ENCODE measurements at regions not wholly inside any gene's neighbourhood (a gene's known extent, or its start where the extent isn't known, plus 50 kb on each side); places are given as distances from the start of the nearest gene placed in this dataset.
A peak's percentile ranks its signal among the peaks of the same experiment; 100 is the strongest.
"Not testable (repeated sequence)": the region's sequence is repeated elsewhere in the genome, so short reads cannot be mapped to it uniquely, and the experiment has no call there.

DNA sequence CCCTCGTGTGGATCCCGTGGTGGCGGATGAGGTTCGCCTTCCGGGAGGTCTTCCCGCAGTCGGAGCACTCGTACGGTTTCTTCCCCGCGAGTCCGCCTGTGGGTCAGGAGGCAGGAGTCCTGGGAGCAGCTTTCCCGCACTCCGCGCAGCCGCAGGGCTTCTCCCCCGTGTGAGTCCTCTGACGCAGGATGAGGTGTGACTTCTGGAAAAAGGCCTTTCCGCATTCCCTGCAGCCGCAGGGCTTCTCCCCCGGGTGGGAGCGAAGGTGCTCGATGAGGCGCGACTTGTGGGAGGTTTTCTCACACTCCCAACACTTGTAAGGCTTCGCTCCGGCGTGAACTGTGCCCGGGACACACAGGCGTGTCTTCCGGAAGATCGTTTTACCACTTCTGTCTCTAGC lies 68.8 kb upstream of the WIPI2 start:
- not testable (repeated sequence) for DNase-seq

DNA sequence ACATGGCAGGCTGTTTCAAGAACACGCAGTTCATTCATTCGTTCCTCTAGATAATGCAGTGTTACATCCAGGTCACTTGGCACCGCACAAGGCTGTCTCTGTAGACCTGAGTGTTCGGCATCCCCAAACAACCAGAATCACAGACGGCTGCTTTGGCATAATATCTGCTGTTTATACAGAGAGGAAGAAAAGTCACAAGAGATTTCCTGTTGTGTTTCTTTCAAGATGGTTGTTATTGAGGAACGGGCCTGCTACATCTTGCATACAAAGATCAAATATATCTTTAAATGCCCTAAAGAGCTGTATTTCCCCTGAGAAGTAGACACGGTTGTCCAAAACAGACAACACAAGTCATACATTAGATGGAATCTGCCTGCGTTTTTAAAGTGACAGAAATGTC lies 58.8 kb upstream of the WIPI2 start:
- not testable (repeated sequence) for DNase-seq

DNA sequence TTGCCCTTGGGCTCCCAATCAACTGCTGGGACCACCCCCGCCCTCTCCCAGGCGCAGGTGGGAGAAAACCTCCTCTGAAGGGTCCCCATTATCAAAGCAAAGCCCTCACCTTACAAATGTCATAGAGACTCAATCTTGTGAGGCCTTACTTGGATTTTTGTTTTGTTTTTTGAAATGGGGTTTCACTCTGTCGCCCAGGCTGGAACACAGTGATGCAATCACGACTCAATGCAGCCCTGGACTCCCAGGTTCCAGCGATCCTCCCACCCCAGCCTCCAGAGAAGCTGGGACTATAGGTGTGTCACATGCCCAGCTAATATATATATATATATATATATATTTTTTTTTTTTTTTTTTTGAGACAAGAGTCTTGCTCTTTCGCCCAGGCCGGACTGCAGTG lies 57.5 kb upstream of the WIPI2 start:
- DNase-seq = no peak

DNA sequence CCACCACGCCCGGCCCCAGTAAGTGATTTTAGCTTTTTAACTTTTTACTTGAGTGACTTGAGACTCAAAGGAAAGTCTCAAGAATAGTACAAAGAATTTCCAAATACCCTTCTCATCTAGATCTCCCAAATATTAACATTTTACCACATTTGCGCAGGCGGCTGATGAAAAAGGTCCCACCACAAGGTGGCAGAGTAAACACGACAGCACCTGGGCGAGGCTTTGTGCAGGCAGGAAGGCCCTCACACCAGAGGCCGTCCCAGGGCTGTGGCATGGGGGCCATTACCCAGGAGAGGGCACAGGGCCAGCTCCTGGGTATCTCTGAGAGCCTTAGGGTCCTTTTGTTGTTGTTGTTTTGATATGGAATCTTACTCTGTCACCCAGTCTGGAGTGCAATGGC lies 50.0 kb upstream of the WIPI2 start:
- DNase-seq = peak; percentile 17
